ENCODE measurements at regions not wholly inside any gene's neighbourhood (a gene's known extent, or its start where the extent isn't known, plus 50 kb on each side); places are given as distances from the start of the nearest gene placed in this dataset.
"Not testable (repeated sequence)": the region's sequence is repeated elsewhere in the genome, so short reads cannot be mapped to it uniquely, and the experiment has no call there.

DNA sequence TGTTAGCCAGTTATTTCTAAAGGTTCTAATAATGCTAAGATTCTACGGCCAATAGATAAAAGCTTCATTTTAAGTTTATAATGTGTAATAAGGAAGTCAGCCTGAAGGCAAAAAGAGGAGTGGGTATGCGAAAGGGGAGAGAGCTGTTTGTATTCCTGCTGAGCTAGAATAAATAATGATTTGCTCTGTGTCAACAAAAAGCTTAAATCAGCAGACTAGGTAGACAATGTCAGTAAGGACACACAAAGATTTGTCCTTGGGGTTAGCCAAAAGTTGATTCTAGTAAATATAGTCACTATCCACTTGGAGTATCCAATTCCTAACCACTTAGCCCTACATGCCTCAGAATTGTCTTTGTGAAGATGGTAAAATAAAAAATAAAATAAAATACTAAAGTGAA, 90.3 kb upstream of the GRIA3 start:
- H3K4me1 Mint-ChIP-seq (ENCODE audit: low read depth), result no peaks in the 10 kb centered on the region
- no peak overlapping the region for H3K4me3 Mint-ChIP-seq
- peaks cover 4% of the 10 kb centered on the region for H3K9me3 Mint-ChIP-seq
- H3K27ac Mint-ChIP-seq, result no peak overlapping the region
- H3K27me3 Mint-ChIP-seq, result no peaks in the 10 kb centered on the region
- no peaks in the 10 kb centered on the region for H3K36me3 Mint-ChIP-seq (ENCODE audit: low read depth)

DNA sequence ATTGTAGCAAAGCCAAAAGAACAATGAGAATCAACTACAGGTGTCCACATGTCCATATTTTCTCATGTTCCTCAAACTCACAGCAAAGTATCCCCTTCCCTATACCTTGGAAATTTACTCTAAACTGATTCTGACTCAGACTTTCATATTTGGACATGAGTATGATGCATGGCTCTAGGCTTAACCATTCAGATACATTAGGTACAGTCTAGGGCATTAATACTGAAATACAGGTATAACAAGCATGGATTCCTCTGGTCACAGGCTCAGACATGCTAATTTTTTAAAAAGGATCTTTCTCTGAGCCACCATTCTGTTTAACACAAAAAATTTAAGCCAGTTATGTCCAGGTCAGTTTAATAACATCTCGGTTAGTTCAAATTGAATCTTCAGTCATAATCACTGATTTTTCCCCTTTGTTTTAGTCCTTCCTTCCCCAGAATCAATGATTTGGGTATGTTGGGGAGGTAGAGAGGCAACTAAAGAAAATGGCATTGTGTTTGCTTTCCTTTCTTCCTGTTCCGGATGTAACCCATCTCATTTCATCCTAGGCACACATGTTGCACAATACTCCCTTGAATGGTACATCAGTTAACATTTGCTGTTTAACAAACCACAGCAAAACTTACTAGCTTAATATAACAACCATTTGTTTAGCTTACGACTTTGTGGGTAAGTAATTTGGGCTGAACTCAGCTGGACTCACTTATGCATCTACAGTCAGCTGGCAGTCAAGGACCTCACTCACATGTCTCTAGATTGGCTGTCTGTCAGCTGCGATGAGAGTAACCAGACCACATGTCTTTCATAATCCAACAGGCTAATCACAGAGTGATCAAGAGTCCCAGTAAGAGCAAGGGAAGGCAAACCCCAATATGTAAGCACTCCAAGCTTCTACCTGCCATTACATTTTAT, 75.3 kb upstream of the GRIA3 start:
- H3K27ac Mint-ChIP-seq, result no peak overlapping the region
- no peaks in the 10 kb centered on the region for H3K27me3 Mint-ChIP-seq
- H3K4me1 Mint-ChIP-seq (ENCODE audit: low read depth), result no peaks in the 10 kb centered on the region
- no peak overlapping the region for H3K4me3 Mint-ChIP-seq
- H3K9me3 Mint-ChIP-seq, result no peaks in the 10 kb centered on the region
- no peaks in the 10 kb centered on the region for H3K36me3 Mint-ChIP-seq (ENCODE audit: low read depth)

DNA sequence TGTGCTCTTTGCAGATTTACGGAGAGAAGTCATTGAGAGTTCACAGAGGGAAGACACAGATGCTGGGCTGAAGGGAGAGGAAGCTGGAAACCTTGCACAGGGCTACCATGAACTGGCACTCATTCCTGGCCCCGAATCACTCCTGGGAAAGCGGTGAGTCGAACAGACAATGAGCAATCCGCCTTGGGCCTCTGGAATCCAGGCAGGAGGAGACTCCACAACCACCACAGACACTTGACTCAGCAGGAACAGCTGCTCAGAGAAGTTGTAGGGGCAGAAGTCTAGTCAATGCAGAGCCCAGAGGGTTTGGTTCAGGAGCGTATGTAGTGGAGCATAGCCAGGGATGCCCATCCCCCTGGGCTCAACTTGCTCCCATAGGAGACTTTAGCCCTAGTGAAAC, 62.8 kb upstream of the GRIA3 start:
- H3K27me3 Mint-ChIP-seq, result no peaks in the 10 kb centered on the region
- H3K4me3 Mint-ChIP-seq, result no peak overlapping the region
- no peaks in the 10 kb centered on the region for H3K4me1 Mint-ChIP-seq (ENCODE audit: low read depth)
- no peaks in the 10 kb centered on the region for H3K9me3 Mint-ChIP-seq
- H3K36me3 Mint-ChIP-seq (ENCODE audit: low read depth), result no peaks in the 10 kb centered on the region
- no peak overlapping the region for H3K27ac Mint-ChIP-seq

DNA sequence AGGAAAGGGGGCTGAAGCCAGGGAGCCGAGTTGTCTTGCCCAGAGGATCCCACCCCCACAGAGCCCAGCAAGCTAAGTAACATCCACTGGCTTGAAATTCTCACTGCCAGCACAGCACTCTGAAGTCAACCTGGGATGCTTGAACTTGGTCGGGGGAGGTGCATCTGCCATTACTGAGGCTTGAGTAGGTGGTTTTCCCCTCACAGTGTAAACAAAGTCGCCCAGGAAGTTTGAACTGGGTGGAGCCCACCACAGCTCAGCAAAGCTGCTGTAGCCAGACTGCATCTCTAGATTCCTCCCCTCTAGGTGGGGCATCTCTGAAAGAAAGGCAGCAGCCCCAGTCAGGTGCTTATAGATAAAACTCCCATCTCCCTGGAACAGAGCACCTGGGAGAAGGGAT, 54.3 kb upstream of the GRIA3 start:
- not testable (repeated sequence) for H3K27ac Mint-ChIP-seq; H3K36me3 Mint-ChIP-seq (ENCODE audit: low read depth); H3K4me3 Mint-ChIP-seq; H3K4me1 Mint-ChIP-seq (ENCODE audit: low read depth); H3K27me3 Mint-ChIP-seq; H3K9me3 Mint-ChIP-seq
